Fibroblast of lung (primary cell): ENCODE measurements at regions not wholly inside any gene's neighbourhood (a gene's known extent, or its start where the extent isn't known, plus 50 kb on each side); places are given as distances from the start of the nearest gene placed in this dataset.

Experiments used
- DNase-seq, 2 donors: peaks; one replicate each; pipeline versions ENCODE4 v3.0.0 to v3.0.0-alpha.2; 2010; ENCODE audit warnings: low read depth in 2 of 2
- H2AFZ ChIP-seq: 2 replicates; pipeline ENCODE4 v1.5.1; 2012; ENCODE audit warnings: low read length, control low read depth, inconsistent platforms
- H3K27ac ChIP-seq: 2 replicates; pipeline ENCODE4 v1.5.1; 2011; ENCODE audit warnings: low read length, control low read depth; ENCODE audit not compliant: insufficient read depth
- H3K27me3 ChIP-seq: 2 replicates; pipeline ENCODE4 v1.5.1; 2011; ENCODE audit warnings: mild to moderate bottlenecking, low read length; ENCODE audit not compliant: control insufficient read depth, insufficient read depth
- H3K36me3 ChIP-seq: 2 replicates; pipeline ENCODE4 v1.5.1; 2011; ENCODE audit warnings: low read length; ENCODE audit not compliant: control insufficient read depth, insufficient read depth
- H3K4me1 ChIP-seq: 2 replicates; pipeline ENCODE4 v1.5.1; 2011; ENCODE audit warnings: low read length; ENCODE audit not compliant: control insufficient read depth, insufficient read depth; ENCODE audit errors: extremely low read depth
- H3K4me2 ChIP-seq: 2 replicates; pipeline ENCODE4 v1.5.1; 2011; ENCODE audit warnings: low read length, control low read depth; ENCODE audit not compliant: insufficient read depth; ENCODE audit errors: extremely low read depth
- H3K4me3 ChIP-seq, 4 experiments: fragments of 200-600 bp in 1 of 4; sonication (generic) in 1 of 4; replicated peaks in 1 of 4; 2 replicates each; pipeline ENCODE4 v1.5.1; 2011 to 2016; ENCODE audit warnings: low read length in 4 of 4, low read depth in 3 of 4, mild to moderate bottlenecking in 3 of 4, control low read depth in 2 of 4, inconsistent platforms in 1 of 4, mixed read lengths in 1 of 4; ENCODE audit not compliant: insufficient read depth in 1 of 4; ENCODE audit errors: control extremely low read depth in 1 of 4
- H3K79me2 ChIP-seq: 2 replicates; pipeline ENCODE4 v1.5.1; 2012; ENCODE audit warnings: mild to moderate bottlenecking, low read length, inconsistent platforms; ENCODE audit not compliant: control insufficient read depth, insufficient read depth
- H3K9ac ChIP-seq: 2 replicates; pipeline ENCODE4 v1.5.1; 2011; ENCODE audit warnings: mild to moderate bottlenecking, low read length, control low read depth; ENCODE audit not compliant: insufficient read depth
- H3K9me3 ChIP-seq: 2 replicates; pipeline ENCODE4 v1.5.1; 2012; ENCODE audit warnings: low read depth, low read length; ENCODE audit not compliant: control insufficient read depth, insufficient read depth
- H4K20me1 ChIP-seq: 2 replicates; pipeline ENCODE4 v1.5.1; 2011; ENCODE audit warnings: low read length; ENCODE audit not compliant: control insufficient read depth, insufficient read depth; ENCODE audit errors: extremely low read depth
- EZH2 ChIP-seq: IDR thresholded peaks from 2 replicates; pipeline ENCODE4 v1.5.1; 2012; ENCODE audit warnings: low read length, control low read depth, mild to moderate bottlenecking; ENCODE audit errors: missing control alignments
- TF ChIP-seq, protein P1 (sequence below), 2 donors: IDR thresholded peaks in 1 of 2; conservative IDR thresholded peaks in 1 of 2; 1 replicate in 1 of 2; 2 replicates in 1 of 2; pipeline ENCODE4 v1.5.1; 2011 to 2012; ENCODE audit warnings: low read length in 2 of 2, control low read depth in 1 of 2, inconsistent platforms in 1 of 2, low read depth in 1 of 2, mild to moderate bottlenecking in 1 of 2

DNA sequence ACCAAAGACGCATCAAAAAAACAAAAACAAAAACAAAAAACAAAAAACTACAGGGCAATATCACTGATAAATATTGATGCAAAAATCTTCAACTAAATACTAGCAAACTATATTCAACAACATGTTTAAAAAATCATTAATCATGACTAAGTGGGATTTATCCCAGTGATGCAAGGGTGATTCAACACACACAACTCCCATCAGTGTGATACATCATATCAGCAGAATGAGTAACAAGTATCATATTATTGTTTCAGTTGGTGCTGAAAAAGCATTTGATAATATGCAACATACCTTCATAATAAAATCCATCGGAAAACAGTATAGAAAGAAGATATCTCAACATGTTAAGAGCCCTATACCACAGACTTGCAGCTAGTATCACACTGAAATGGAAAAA is 953.0 kb downstream of the AMY1C start:
- Histone ChIP-seq H3K4me3 (no peak overlapping the region), H3K27me3 (no peaks in the 10 kb centered on the region), H4K20me1 (no peaks in the 10 kb centered on the region), H3K9ac (no peak overlapping the region), H3K4me1 (no peaks in the 10 kb centered on the region), H3K79me2 (no peaks in the 10 kb centered on the region), H3K36me3 (no peaks in the 10 kb centered on the region), H2AFZ (no peak overlapping the region), H3K9me3 (no peaks in the 10 kb centered on the region), H3K4me2 (no peak overlapping the region), H3K27ac (no peak overlapping the region)
- no peak for TF ChIP-seq EZH2
- TF ChIP-seq, protein P1, sequence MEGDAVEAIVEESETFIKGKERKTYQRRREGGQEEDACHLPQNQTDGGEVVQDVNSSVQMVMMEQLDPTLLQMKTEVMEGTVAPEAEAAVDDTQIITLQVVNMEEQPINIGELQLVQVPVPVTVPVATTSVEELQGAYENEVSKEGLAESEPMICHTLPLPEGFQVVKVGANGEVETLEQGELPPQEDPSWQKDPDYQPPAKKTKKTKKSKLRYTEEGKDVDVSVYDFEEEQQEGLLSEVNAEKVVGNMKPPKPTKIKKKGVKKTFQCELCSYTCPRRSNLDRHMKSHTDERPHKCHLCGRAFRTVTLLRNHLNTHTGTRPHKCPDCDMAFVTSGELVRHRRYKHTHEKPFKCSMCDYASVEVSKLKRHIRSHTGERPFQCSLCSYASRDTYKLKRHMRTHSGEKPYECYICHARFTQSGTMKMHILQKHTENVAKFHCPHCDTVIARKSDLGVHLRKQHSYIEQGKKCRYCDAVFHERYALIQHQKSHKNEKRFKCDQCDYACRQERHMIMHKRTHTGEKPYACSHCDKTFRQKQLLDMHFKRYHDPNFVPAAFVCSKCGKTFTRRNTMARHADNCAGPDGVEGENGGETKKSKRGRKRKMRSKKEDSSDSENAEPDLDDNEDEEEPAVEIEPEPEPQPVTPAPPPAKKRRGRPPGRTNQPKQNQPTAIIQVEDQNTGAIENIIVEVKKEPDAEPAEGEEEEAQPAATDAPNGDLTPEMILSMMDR (conservative IDR thresholded peaks at IDR 0.05 in 1 of 2, IDR thresholded peaks at IDR 0.05 in 1 of 2; ENCODE audit: low read depth in 1 of 2, low read length in 2 of 2) = no peak
- DNase-seq = no peak

DNA sequence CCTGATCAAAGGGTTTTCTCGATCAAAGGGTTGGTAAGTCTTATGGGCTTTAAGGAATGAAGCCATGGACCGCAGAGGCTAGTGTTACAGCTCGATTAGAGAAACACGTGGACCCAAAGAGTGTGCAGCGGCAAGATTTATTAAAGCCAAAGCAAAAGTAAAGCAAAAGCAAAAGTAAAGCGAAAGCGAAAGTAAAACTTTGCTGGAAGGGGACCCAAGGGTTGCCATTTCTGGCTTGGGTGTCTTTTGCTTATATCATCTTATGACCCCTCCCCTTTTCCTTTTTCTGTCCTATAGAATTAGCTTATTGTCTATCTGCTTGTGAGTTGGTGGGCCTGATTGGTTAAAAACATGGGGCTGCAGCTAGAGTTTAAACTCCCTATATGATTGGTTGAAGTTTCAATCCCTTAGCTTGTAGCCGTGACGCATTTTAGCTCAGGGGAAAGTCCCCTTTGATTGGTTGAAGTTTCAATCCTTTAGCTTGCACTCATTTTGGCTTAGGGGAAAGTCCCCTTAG is 957.0 kb downstream of the AMY1C start:
- H3K4me1 ChIP-seq = no peaks in the 10 kb centered on the region
- H3K9ac ChIP-seq = no peak overlapping the region
- DNase-seq = no peak
- no peak overlapping the region for H2AFZ ChIP-seq
- no peak for TF ChIP-seq EZH2
- TF ChIP-seq, protein P1 (conservative IDR thresholded peaks at IDR 0.05 in 1 of 2, IDR thresholded peaks at IDR 0.05 in 1 of 2; ENCODE audit: low read depth in 1 of 2, low read length in 2 of 2) = no peak
- no peak overlapping the region for H3K4me2 ChIP-seq
- no peaks in the 10 kb centered on the region for H3K36me3 ChIP-seq
- no peaks in the 10 kb centered on the region for H3K79me2 ChIP-seq
- no peaks in the 10 kb centered on the region for H4K20me1 ChIP-seq
- no peaks in the 10 kb centered on the region for H3K9me3 ChIP-seq
- H3K27me3 ChIP-seq = no peaks in the 10 kb centered on the region
- no peak overlapping the region for H3K27ac ChIP-seq
- no peak overlapping the region for H3K4me3 ChIP-seq

DNA sequence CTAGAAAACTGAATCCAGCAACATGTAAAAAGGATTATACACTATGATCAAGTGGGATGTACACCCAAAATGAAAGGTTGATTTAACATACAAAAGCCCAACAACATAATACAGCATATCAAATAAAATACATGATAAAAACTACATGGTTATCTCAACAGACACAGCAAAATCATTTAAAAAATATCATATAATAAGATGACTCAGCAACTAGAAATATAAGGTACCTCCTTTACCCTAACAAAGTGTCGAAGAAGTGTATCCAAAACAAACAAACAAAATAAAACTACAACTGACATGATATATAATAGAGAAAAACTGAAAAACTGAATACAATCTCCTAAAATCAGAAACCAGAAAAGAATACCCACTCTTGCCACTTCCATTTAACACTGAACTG is 969.1 kb downstream of the AMY1C start:
- H2AFZ ChIP-seq = no peak overlapping the region
- no peaks in the 10 kb centered on the region for H3K79me2 ChIP-seq
- H3K4me2 ChIP-seq = no peak overlapping the region
- no peak overlapping the region for H3K4me3 ChIP-seq
- no peak for DNase-seq
- no peak overlapping the region for H3K9ac ChIP-seq
- no peak overlapping the region for H3K27ac ChIP-seq
- no peaks in the 10 kb centered on the region for H3K27me3 ChIP-seq
- no peaks in the 10 kb centered on the region for H4K20me1 ChIP-seq
- no peaks in the 10 kb centered on the region for H3K36me3 ChIP-seq
- no peaks in the 10 kb centered on the region for H3K4me1 ChIP-seq
- TF ChIP-seq, protein P1 (conservative IDR thresholded peaks at IDR 0.05 in 1 of 2, IDR thresholded peaks at IDR 0.05 in 1 of 2; ENCODE audit: low read depth in 1 of 2, low read length in 2 of 2) = no peak
- no peak for TF ChIP-seq EZH2
- H3K9me3 ChIP-seq = no peaks in the 10 kb centered on the region
